DND-41 (cell line): ENCODE measurements at regions not wholly inside any gene's neighbourhood (a gene's known extent, or its start where the extent isn't known, plus 50 kb on each side); places are given as distances from the start of the nearest gene placed in this dataset.

Source experiments
- ATAC-seq: fragments of 200-7000 bp; cut with Tn5 transposase; 3 replicates; pipeline ENCODE4 v1.9.1; 2021; ENCODE audit warnings: low read depth; ENCODE audit not compliant: insufficient read depth
- DNase-seq: peaks from one replicate; pipeline ENCODE4 v3.0.0-alpha.2; 2020
- H2AFZ ChIP-seq: 2 replicates; pipeline ENCODE4 v1.6.0; 2012; ENCODE audit warnings: low read depth, low read length
- H3K27ac ChIP-seq: 2 replicates; pipeline ENCODE4 v1.5.1; 2012; ENCODE audit warnings: low read length, inconsistent platforms
- H3K27me3 ChIP-seq: fragments of 200-600 bp; sonication (generic); 2 replicates; pipeline ENCODE4 v1.6.0; 2012; ENCODE audit warnings: low read length, mild to moderate bottlenecking, inconsistent platforms; ENCODE audit not compliant: insufficient read depth, poor library complexity
- H3K36me3 ChIP-seq: 2 replicates; pipeline ENCODE4 v1.5.1; 2012; ENCODE audit warnings: low read length, inconsistent platforms; ENCODE audit not compliant: insufficient read depth
- H3K4me1 ChIP-seq: 2 replicates; pipeline ENCODE4 v1.5.1; 2012; ENCODE audit warnings: mild to moderate bottlenecking, low read length; ENCODE audit not compliant: insufficient read depth
- H3K4me2 ChIP-seq: 2 replicates; pipeline ENCODE4 v1.6.0; 2012; ENCODE audit warnings: mild to moderate bottlenecking, moderate library complexity, low read length, inconsistent platforms; ENCODE audit not compliant: insufficient read depth
- H3K4me3 ChIP-seq, 2 experiments: fragments of 200-600 bp in 1 of 2; shearing (Covaris generic) in 1 of 2; 2 replicates each; pipeline ENCODE4 v1.5.1; 2012 to 2016; ENCODE audit warnings: inconsistent platforms in 2 of 2, low read length in 2 of 2, mild to moderate bottlenecking in 2 of 2, low read depth in 1 of 2, moderate library complexity in 1 of 2
- H3K79me2 ChIP-seq: 2 replicates; pipeline ENCODE4 v1.6.0; 2012; ENCODE audit warnings: low read length, inconsistent platforms; ENCODE audit not compliant: insufficient read depth
- H3K9ac ChIP-seq: 2 replicates; pipeline ENCODE4 v1.6.0; 2012; ENCODE audit warnings: low read depth, mild to moderate bottlenecking, inconsistent platforms, low read length, moderate library complexity
- H3K9me3 ChIP-seq: 2 replicates; pipeline ENCODE4 v1.5.1; 2012; ENCODE audit warnings: low read length, moderate library complexity, mild to moderate bottlenecking, inconsistent platforms; ENCODE audit not compliant: insufficient read depth, severe bottlenecking
- H4K20me1 ChIP-seq: 2 replicates; pipeline ENCODE4 v1.6.0; 2012; ENCODE audit warnings: low read length; ENCODE audit not compliant: insufficient read depth
- EZH2 ChIP-seq: IDR thresholded peaks from 3 replicates; pipeline ENCODE4 v1.6.1; 2012; ENCODE audit warnings: borderline replicate concordance, low read depth, mild to moderate bottlenecking, moderate library complexity, low read length, inconsistent platforms; ENCODE audit not compliant: severe bottlenecking
- TF ChIP-seq, protein P1 (sequence below): IDR thresholded peaks from 2 replicates; pipeline ENCODE4 v1.5.1; 2012; ENCODE audit warnings: borderline replicate concordance, low read length, moderate library complexity, mild to moderate bottlenecking; ENCODE audit not compliant: poor library complexity, severe bottlenecking; ENCODE audit errors: extremely low read depth

DNA sequence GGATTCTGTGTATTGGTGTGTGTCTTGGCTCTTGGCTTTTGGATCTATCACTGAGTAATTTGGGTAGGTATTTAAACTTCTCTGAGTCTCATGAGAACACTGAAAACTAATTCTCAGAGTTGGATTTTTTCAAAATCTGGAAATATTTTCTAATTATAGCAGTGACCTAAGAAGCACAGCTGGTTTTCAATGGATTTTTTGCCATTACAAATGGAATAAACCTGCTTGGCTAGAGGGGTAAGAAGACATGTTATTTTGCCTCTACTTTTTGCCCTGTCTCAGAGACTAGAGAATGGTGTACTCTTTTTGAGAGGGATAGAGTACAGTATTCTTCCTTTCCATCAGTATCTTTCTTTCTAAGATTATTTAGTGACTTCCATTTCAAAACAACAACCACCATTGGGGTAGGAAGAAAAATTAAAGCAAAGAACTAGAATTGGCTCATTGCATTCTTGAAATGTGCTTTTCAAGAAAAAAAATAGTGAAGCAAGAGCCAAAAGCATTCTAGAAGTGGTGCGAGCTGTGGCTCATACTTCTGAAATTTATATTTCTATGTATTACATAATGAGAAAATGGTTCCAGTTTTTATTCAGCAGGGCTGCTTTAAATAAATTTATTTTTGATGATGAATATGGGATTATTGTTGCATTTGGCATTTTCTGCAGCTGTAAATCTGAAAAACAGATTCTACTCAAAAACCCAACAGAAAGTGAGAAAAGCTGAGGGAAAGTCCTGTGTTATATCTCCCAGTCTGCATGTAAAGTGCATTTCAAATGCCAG lies 850.2 kb upstream of the SLIT2 start:
- H3K4me1 ChIP-seq = no peaks in the 10 kb centered on the region
- ATAC-seq = no peak
- H3K79me2 ChIP-seq = no peaks in the 10 kb centered on the region
- no peak overlapping the region for H3K4me3 ChIP-seq
- H3K36me3 ChIP-seq = no peaks in the 10 kb centered on the region
- H3K27ac ChIP-seq = no peak overlapping the region
- H4K20me1 ChIP-seq = no peaks in the 10 kb centered on the region
- H2AFZ ChIP-seq = no peak overlapping the region
- no peak overlapping the region for H3K9ac ChIP-seq
- no peak for TF ChIP-seq EZH2
- TF ChIP-seq, protein P1, sequence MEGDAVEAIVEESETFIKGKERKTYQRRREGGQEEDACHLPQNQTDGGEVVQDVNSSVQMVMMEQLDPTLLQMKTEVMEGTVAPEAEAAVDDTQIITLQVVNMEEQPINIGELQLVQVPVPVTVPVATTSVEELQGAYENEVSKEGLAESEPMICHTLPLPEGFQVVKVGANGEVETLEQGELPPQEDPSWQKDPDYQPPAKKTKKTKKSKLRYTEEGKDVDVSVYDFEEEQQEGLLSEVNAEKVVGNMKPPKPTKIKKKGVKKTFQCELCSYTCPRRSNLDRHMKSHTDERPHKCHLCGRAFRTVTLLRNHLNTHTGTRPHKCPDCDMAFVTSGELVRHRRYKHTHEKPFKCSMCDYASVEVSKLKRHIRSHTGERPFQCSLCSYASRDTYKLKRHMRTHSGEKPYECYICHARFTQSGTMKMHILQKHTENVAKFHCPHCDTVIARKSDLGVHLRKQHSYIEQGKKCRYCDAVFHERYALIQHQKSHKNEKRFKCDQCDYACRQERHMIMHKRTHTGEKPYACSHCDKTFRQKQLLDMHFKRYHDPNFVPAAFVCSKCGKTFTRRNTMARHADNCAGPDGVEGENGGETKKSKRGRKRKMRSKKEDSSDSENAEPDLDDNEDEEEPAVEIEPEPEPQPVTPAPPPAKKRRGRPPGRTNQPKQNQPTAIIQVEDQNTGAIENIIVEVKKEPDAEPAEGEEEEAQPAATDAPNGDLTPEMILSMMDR = no peak
- no peak overlapping the region for H3K4me2 ChIP-seq
- no peak for DNase-seq
- H3K9me3 ChIP-seq = no peaks in the 10 kb centered on the region
- no peaks in the 10 kb centered on the region for H3K27me3 ChIP-seq

DNA sequence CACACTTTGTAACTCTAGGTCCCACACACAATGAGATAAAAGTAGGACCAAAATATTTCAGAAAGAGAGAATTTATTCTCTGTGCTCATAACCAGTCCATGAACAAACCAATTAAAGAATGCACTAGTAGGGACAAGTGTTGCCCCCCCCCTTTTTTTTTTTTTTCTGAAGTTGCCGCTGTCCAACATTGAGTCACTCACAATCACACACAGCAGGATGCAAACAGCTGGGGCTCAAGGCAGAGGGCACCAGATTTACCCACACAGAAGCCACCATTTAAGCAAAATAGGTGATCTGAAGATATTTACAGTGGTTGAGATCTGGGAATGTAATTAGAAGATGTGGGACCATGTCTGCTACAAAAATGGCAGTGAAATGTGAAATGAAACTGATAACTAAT lies 850.9 kb upstream of the SLIT2 start:
- Histone ChIP-seq H3K4me2 (no peak overlapping the region), H3K79me2 (no peaks in the 10 kb centered on the region), H4K20me1 (no peaks in the 10 kb centered on the region), H3K36me3 (no peaks in the 10 kb centered on the region), H3K27ac (no peak overlapping the region), H3K9me3 (no peaks in the 10 kb centered on the region), H2AFZ (no peak overlapping the region), H3K27me3 (no peaks in the 10 kb centered on the region), H3K9ac (no peak overlapping the region), H3K4me1 (no peaks in the 10 kb centered on the region), H3K4me3 (no peak overlapping the region)
- DNase-seq (no peak), ATAC-seq (no peak)
- TF ChIP-seq, protein P1 = no peak
- TF ChIP-seq EZH2 = no peak

DNA sequence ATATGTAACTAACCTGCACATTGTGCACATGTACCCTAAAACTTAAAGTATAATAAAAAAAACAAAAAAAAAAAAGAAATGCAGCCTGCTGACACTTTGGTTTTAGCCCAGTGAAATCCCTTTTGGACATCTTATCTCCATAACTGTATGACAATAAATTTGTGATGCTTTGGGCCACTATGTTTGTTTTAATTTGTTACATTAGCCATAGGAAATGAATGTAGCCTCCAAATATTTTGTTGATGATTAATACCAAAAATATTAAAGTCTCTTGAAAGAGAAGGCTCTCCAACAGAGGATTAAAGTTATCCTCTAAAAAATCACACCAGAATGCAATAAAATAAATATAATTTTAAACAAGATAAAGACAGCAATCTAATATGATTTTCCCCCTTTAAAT lies 852.7 kb upstream of the SLIT2 start:
- H3K36me3 ChIP-seq = no peaks in the 10 kb centered on the region
- no peaks in the 10 kb centered on the region for H3K9me3 ChIP-seq
- no peak overlapping the region for H3K4me2 ChIP-seq
- H3K27me3 ChIP-seq = no peaks in the 10 kb centered on the region
- DNase-seq (no peak), ATAC-seq (no peak)
- no peaks in the 10 kb centered on the region for H3K79me2 ChIP-seq
- no peaks in the 10 kb centered on the region for H4K20me1 ChIP-seq
- H3K4me3 ChIP-seq = no peak overlapping the region
- no peak overlapping the region for H2AFZ ChIP-seq
- H3K27ac ChIP-seq = no peak overlapping the region
- TF ChIP-seq, protein P1 = no peak
- no peak for TF ChIP-seq EZH2
- no peaks in the 10 kb centered on the region for H3K4me1 ChIP-seq
- no peak overlapping the region for H3K9ac ChIP-seq
